SK-N-MC (cell line): ENCODE measurements at regions not wholly inside any gene's neighbourhood (a gene's known extent, or its start where the extent isn't known, plus 50 kb on each side); places are given as distances from the start of the nearest gene placed in this dataset.

Source experiments
- EZH2 ChIP-seq: fragments of 200-600 bp; sonication (generic); IDR thresholded peaks from one replicate; pipeline ENCODE4 v1.6.1; 2017; ENCODE audit warnings: antibody characterized with exemption
- FOXP2 ChIP-seq: optimal IDR thresholded peaks from 2 replicates; pipeline ENCODE3; 2011; ENCODE audit warnings: mild to moderate bottlenecking, moderate library complexity; ENCODE audit not compliant: insufficient read depth; ENCODE audit errors: extremely low read length, control extremely low read depth
- POLR2AphosphoS5 ChIP-seq: IDR thresholded peaks from 2 replicates; pipeline ENCODE4 v1.6.1; 2012; ENCODE audit warnings: mild to moderate bottlenecking, low read depth, low read length, borderline replicate concordance

GRCh38 chr14:66099931-66100330 lies 386.2 kb upstream of the CCDC196 start:
- no peak for TF ChIP-seq POLR2AphosphoS5
- TF ChIP-seq EZH2: no peak
- TF ChIP-seq FOXP2: no peak
